Smooth muscle cell (in vitro differentiated cells): ENCODE measurements at regions not wholly inside any gene's neighbourhood (a gene's known extent, or its start where the extent isn't known, plus 50 kb on each side); places are given as distances from the start of the nearest gene placed in this dataset.

Experiments used
- DNase-seq: peaks from one replicate; lab custom pipeline; 2025; ENCODE audit not compliant: unreplicated experiment; lab: John Stamatoyannopoulos, UW
- H2AFZ ChIP-seq: fragments of 200-600 bp; sonication (generic); 2 replicates; pipeline ENCODE4 v1.6.0; 2016; ENCODE audit warnings: antibody characterized with exemption, low read depth, mild to moderate bottlenecking
- H3F3A ChIP-seq: fragments of 200-600 bp; sonication (generic); 2 replicates; pipeline ENCODE4 v1.6.0; 2017; ENCODE audit warnings: antibody characterized with exemption, low read depth
- H3K27ac ChIP-seq: fragments of 200-600 bp; sonication (generic); 2 replicates; pipeline ENCODE4 v1.5.1; 2016; ENCODE audit warnings: low read depth, mild to moderate bottlenecking
- H3K27me3 ChIP-seq: fragments of 200-600 bp; sonication (generic); 2 replicates; pipeline ENCODE4 v1.6.1; 2016; ENCODE audit warnings: low read depth, mild to moderate bottlenecking
- H3K36me3 ChIP-seq: fragments of 200-600 bp; sonication (generic); 2 replicates; pipeline ENCODE4 v1.5.1; 2016; ENCODE audit warnings: low read depth
- H3K4me1 ChIP-seq: fragments of 200-600 bp; sonication (generic); 2 replicates; pipeline ENCODE4 v1.5.1; 2016; ENCODE audit warnings: low read depth
- H3K4me2 ChIP-seq: fragments of 200-600 bp; sonication (generic); 2 replicates; pipeline ENCODE4 v1.6.0; 2016; ENCODE audit warnings: mild to moderate bottlenecking
- H3K4me3 ChIP-seq: fragments of 200-600 bp; sonication (generic); 2 replicates; pipeline ENCODE4 v1.5.1; 2016; ENCODE audit warnings: mild to moderate bottlenecking
- H3K79me2 ChIP-seq: fragments of 200-600 bp; sonication (generic); 2 replicates; pipeline ENCODE4 v1.6.0; 2016; ENCODE audit warnings: low read depth, mild to moderate bottlenecking
- H3K9ac ChIP-seq: fragments of 200-600 bp; sonication (generic); 2 replicates; pipeline ENCODE4 v1.6.0; 2016; ENCODE audit warnings: low read depth
- H3K9me3 ChIP-seq: fragments of 200-600 bp; sonication (generic); replicated peaks from 2 replicates; pipeline ENCODE4 v1.5.1; 2016; ENCODE audit warnings: low read depth
- H4K20me1 ChIP-seq: fragments of 200-600 bp; sonication (generic); 2 replicates; pipeline ENCODE4 v1.6.0; 2016; ENCODE audit warnings: low read depth
- WGBS: methylation state at CpG from one replicate; pipeline ENCODE4 v1.1.7; 2016; ENCODE audit warnings: low lambda C conversion rate; 5-methylcytosine and 5-hydroxymethylcytosine counted together
- TF ChIP-seq, protein P1 (sequence below): fragments of 200-600 bp; sonication (generic); IDR thresholded peaks from 2 replicates; pipeline ENCODE4 v1.5.1; 2017; ENCODE audit warnings: borderline replicate concordance, mild to moderate bottlenecking, antibody characterized with exemption; ENCODE audit not compliant: insufficient read depth, poor library complexity, severe bottlenecking

DNA sequence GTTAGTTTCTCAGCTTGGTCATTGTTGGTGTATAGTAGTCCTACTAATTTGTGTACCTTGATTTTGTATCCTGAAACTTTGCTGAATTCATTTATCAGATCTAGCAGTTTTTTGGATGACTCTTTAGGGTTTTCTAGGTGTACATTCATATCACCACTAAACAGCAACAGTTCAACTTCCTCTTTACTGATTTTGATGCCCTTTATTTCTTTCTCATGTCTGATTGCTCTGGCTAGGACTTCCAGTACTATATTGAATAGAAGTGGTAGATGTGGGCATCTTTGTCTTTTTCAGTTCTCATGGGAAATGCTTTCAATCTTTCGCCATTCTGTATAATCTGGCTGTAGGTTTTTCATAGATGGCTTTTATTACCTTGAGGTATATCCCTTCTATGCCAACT lies 61.3 kb upstream of the HEY2 start:
- no peak overlapping the region for H3K9ac ChIP-seq
- H3K4me2 ChIP-seq: no peak overlapping the region
- DNase-seq: no peak
- TF ChIP-seq, protein P1, sequence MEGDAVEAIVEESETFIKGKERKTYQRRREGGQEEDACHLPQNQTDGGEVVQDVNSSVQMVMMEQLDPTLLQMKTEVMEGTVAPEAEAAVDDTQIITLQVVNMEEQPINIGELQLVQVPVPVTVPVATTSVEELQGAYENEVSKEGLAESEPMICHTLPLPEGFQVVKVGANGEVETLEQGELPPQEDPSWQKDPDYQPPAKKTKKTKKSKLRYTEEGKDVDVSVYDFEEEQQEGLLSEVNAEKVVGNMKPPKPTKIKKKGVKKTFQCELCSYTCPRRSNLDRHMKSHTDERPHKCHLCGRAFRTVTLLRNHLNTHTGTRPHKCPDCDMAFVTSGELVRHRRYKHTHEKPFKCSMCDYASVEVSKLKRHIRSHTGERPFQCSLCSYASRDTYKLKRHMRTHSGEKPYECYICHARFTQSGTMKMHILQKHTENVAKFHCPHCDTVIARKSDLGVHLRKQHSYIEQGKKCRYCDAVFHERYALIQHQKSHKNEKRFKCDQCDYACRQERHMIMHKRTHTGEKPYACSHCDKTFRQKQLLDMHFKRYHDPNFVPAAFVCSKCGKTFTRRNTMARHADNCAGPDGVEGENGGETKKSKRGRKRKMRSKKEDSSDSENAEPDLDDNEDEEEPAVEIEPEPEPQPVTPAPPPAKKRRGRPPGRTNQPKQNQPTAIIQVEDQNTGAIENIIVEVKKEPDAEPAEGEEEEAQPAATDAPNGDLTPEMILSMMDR: no peak
- H3F3A ChIP-seq: no peaks in the 10 kb centered on the region
- H3K36me3 ChIP-seq: no peaks in the 10 kb centered on the region
- no peak overlapping the region for H2AFZ ChIP-seq
- H3K4me3 ChIP-seq: no peak overlapping the region
- H3K27me3 ChIP-seq: no peaks in the 10 kb centered on the region
- H3K27ac ChIP-seq: no peak overlapping the region
- 97% methylated on average over 1 of the region's 1 CpG for WGBS
- no peaks in the 10 kb centered on the region for H3K79me2 ChIP-seq
- H3K4me1 ChIP-seq: no peaks in the 10 kb centered on the region
- no peaks in the 10 kb centered on the region for H4K20me1 ChIP-seq
- H3K9me3 ChIP-seq: no peaks in the 10 kb centered on the region

DNA sequence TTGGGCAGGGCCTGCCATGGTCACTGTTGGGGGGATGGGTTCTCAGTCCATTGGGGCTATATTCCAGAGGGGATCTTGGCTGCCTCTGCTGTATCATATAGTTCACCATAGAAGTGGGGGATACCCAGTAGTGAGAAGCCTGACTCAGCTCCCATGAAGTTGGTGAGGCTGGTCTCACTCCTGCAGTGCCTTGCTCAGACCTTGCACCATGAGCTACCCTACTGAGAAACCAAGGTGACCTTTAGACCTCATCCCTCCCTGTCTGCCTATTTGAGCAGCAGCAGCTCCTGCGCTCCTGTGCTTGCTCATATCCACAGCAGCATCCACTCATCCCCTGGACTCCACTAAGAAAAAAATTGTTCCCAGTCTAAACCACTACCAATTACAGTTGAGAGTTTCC lies 56.0 kb upstream of the HEY2 start:
- H3K36me3 ChIP-seq: no peaks in the 10 kb centered on the region
- H3K27ac ChIP-seq: no peak overlapping the region
- no peak overlapping the region for H3K4me3 ChIP-seq
- H4K20me1 ChIP-seq: no peaks in the 10 kb centered on the region
- TF ChIP-seq, protein P1: no peak
- no peaks in the 10 kb centered on the region for H3F3A ChIP-seq
- DNase-seq: no peak
- H3K79me2 ChIP-seq: no peaks in the 10 kb centered on the region
- no peak overlapping the region for H3K9ac ChIP-seq
- no peaks in the 10 kb centered on the region for H3K9me3 ChIP-seq
- 60% methylated on average over 1 of the region's 1 CpG for WGBS
- no peak overlapping the region for H3K4me2 ChIP-seq
- H3K4me1 ChIP-seq: no peaks in the 10 kb centered on the region
- no peak overlapping the region for H2AFZ ChIP-seq
- no peaks in the 10 kb centered on the region for H3K27me3 ChIP-seq

DNA sequence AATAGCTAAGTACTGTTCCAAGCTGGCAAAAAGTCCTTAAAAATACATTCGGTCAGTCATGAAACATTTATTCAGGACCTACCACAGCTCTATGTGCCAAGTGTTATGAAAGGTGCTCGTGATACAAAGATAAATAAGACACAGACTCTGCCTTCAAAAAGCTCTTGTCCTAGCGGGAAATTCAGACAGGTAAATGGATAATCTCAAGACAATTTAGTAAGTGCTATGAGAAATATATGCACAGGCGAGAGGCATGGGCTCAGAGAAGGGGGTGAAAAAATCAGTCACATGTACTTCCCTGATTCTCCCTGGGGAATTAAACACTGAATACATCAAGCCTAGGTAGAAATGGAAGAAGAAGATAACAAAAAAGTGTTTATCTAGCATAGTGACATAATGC lies 49.8 kb upstream of the HEY2 start:
- H3K4me2 ChIP-seq: no peak overlapping the region
- no peaks in the 10 kb centered on the region for H3K36me3 ChIP-seq
- TF ChIP-seq, protein P1: no peak
- no peaks in the 10 kb centered on the region for H4K20me1 ChIP-seq
- 95% methylated on average over 4 of the region's 4 CpGs for WGBS
- H3K27me3 ChIP-seq: no peaks in the 10 kb centered on the region
- no peak overlapping the region for H3K9ac ChIP-seq
- H3K4me3 ChIP-seq: no peak overlapping the region
- H2AFZ ChIP-seq: no peak overlapping the region
- no peak overlapping the region for H3K27ac ChIP-seq
- H3F3A ChIP-seq: no peaks in the 10 kb centered on the region
- H3K4me1 ChIP-seq: peaks cover 7% of the 10 kb centered on the region
- no peaks in the 10 kb centered on the region for H3K79me2 ChIP-seq
- DNase-seq: no peak
- no peaks in the 10 kb centered on the region for H3K9me3 ChIP-seq
